ENCODE measurements at regions not wholly inside any gene's neighbourhood (a gene's known extent, or its start where the extent isn't known, plus 50 kb on each side); places are given as distances from the start of the nearest gene placed in this dataset.
"Not testable (repeated sequence)": the region's sequence is repeated elsewhere in the genome, so short reads cannot be mapped to it uniquely, and the experiment has no call there.

DNA sequence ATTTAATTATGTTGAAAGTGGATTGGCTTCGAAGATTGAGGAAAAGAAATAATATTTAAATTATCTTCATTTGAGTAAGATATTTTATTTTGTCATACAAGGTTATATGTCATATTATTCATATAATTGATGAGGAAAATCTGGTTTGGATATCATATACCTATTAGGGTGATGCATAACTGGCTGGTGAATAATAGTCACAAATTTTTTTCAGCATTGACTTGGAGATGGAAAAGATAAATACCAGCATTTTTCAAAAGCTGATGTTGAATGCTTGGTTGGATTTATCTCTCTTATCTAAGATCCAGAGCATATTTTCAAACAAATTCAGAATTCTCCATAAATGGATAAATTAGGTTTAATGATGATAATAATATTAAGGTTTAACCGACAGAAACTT, 93.5 kb upstream of the SLIT2 start:
- H3K27ac Mint-ChIP-seq (ENCODE audit: unreplicated experiment), result no peak overlapping the region
- no peaks in the 10 kb centered on the region for H3K9me3 Mint-ChIP-seq (ENCODE audit: unreplicated experiment)
- no peak for DNase-seq (ENCODE audit: low spot score)
- no peaks in the 10 kb centered on the region for H3K4me1 Mint-ChIP-seq (ENCODE audit: unreplicated experiment)
- no peaks in the 10 kb centered on the region for H3K27me3 Mint-ChIP-seq (ENCODE audit: unreplicated experiment)
- H3K4me3 Mint-ChIP-seq (ENCODE audit: unreplicated experiment), result no peak overlapping the region
- TF ChIP-seq, protein P1, sequence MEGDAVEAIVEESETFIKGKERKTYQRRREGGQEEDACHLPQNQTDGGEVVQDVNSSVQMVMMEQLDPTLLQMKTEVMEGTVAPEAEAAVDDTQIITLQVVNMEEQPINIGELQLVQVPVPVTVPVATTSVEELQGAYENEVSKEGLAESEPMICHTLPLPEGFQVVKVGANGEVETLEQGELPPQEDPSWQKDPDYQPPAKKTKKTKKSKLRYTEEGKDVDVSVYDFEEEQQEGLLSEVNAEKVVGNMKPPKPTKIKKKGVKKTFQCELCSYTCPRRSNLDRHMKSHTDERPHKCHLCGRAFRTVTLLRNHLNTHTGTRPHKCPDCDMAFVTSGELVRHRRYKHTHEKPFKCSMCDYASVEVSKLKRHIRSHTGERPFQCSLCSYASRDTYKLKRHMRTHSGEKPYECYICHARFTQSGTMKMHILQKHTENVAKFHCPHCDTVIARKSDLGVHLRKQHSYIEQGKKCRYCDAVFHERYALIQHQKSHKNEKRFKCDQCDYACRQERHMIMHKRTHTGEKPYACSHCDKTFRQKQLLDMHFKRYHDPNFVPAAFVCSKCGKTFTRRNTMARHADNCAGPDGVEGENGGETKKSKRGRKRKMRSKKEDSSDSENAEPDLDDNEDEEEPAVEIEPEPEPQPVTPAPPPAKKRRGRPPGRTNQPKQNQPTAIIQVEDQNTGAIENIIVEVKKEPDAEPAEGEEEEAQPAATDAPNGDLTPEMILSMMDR (IDR thresholded peaks at IDR 0.05; ENCODE audit: unreplicated experiment), result no peak
- H3K36me3 Mint-ChIP-seq (ENCODE audit: low read depth, unreplicated experiment), result no peaks in the 10 kb centered on the region

DNA sequence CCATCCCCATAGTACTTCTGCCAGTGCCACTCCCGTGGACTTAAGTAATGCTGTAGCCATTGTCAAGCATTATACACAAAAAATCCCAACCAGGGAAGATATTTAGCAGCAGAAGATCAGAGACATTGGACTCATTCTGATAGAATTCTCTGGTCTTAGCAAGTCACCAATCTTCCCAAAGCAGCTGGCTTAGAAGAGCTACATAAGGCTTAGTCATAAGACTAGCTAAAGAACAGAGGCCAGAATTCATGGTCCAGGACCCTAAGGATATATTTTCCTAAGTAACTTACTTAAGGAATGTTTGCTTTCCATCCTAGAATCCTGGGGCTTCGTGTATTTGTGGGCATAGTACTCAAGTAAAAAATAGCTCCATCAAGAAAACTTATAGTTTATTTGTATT, 100.3 kb upstream of the SLIT2 start:
- Mint-ChIP-seq H3K4me1 (ENCODE audit: unreplicated experiment) (no peaks in the 10 kb centered on the region), H3K4me3 (ENCODE audit: unreplicated experiment) (no peak overlapping the region), H3K36me3 (ENCODE audit: low read depth, unreplicated experiment) (no peaks in the 10 kb centered on the region), H3K27ac (ENCODE audit: unreplicated experiment) (no peak overlapping the region), H3K9me3 (ENCODE audit: unreplicated experiment) (no peaks in the 10 kb centered on the region), H3K27me3 (ENCODE audit: unreplicated experiment) (peaks cover 1% of the 10 kb centered on the region)
- no peak for DNase-seq (ENCODE audit: low spot score)
- TF ChIP-seq, protein P1 (IDR thresholded peaks at IDR 0.05; ENCODE audit: unreplicated experiment), result no peak

DNA sequence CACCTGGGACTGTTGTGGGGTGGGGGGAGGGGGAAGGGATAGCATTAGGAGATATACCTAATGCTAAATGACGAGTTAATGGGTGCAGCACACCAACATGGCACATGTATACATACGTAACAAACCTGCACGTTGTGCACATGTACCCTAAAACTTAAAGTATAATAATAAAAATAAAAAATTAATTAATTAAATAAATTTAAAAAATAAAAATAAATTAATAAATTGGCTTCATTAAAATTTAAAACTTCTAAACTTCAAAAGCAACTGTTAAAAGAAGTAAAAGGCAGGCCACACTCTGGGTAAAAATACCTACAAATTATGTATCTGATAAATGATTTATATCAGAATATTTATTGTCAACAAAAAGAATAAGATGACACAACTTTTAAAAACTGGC, 102.6 kb upstream of the SLIT2 start:
- H3K27ac Mint-ChIP-seq (ENCODE audit: unreplicated experiment); H3K27me3 Mint-ChIP-seq (ENCODE audit: unreplicated experiment); H3K9me3 Mint-ChIP-seq (ENCODE audit: unreplicated experiment); DNase-seq (ENCODE audit: low spot score); H3K4me3 Mint-ChIP-seq (ENCODE audit: unreplicated experiment); H3K4me1 Mint-ChIP-seq (ENCODE audit: unreplicated experiment); H3K36me3 Mint-ChIP-seq (ENCODE audit: low read depth, unreplicated experiment): not testable (repeated sequence)

DNA sequence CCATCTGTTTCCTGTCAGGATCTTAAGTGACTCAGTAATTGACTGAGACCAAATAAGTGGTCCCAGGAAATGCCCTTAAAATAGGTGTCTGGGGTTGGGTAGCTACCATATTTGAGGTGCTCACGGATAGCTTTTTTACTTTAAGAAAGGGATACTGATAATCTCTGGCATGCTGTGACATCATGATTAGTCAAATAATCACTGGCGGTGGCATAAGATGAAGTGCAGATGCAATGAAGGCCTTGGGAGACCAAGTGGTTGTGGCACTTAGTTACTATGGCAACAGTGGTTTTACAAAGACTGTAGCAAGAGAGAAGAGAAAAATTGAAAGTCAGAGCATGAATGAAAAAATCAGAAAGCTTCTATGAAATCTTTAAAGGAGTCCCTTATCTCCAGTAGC, 114.5 kb upstream of the SLIT2 start:
- no peaks in the 10 kb centered on the region for H3K27me3 Mint-ChIP-seq (ENCODE audit: unreplicated experiment)
- DNase-seq (ENCODE audit: low spot score), result no peak
- no peaks in the 10 kb centered on the region for H3K36me3 Mint-ChIP-seq (ENCODE audit: low read depth, unreplicated experiment)
- TF ChIP-seq, protein P1 (IDR thresholded peaks at IDR 0.05; ENCODE audit: unreplicated experiment), result no peak
- H3K4me1 Mint-ChIP-seq (ENCODE audit: unreplicated experiment), result no peaks in the 10 kb centered on the region
- H3K27ac Mint-ChIP-seq (ENCODE audit: unreplicated experiment), result no peak overlapping the region
- no peak overlapping the region for H3K4me3 Mint-ChIP-seq (ENCODE audit: unreplicated experiment)
- H3K9me3 Mint-ChIP-seq (ENCODE audit: unreplicated experiment), result no peaks in the 10 kb centered on the region

DNA sequence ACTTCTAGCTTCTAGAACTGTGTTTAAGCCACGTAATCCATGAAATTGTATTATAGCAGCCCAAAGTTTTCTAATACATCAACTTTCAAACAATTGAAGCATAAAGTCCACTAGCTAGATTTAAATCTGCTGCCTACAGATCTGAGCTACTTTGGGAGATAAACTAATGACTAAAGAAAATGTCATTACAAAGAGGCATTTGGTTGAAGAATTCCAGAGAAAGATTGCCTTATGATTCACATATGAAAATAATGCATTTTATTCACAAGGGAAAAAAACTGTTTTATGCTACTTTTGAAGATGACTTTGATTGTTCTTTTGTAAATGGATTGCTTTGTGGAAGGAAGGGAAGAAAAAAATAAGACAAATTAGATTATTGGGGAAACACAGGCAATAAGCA, 124.1 kb upstream of the SLIT2 start:
- Mint-ChIP-seq H3K27ac (ENCODE audit: unreplicated experiment) (no peak overlapping the region), H3K27me3 (ENCODE audit: unreplicated experiment) (no peaks in the 10 kb centered on the region), H3K9me3 (ENCODE audit: unreplicated experiment) (no peaks in the 10 kb centered on the region), H3K36me3 (ENCODE audit: low read depth, unreplicated experiment) (no peaks in the 10 kb centered on the region), H3K4me3 (ENCODE audit: unreplicated experiment) (no peak overlapping the region), H3K4me1 (ENCODE audit: unreplicated experiment) (no peaks in the 10 kb centered on the region)
- TF ChIP-seq, protein P1 (IDR thresholded peaks at IDR 0.05; ENCODE audit: unreplicated experiment), result no peak
- no peak for DNase-seq (ENCODE audit: low spot score)

DNA sequence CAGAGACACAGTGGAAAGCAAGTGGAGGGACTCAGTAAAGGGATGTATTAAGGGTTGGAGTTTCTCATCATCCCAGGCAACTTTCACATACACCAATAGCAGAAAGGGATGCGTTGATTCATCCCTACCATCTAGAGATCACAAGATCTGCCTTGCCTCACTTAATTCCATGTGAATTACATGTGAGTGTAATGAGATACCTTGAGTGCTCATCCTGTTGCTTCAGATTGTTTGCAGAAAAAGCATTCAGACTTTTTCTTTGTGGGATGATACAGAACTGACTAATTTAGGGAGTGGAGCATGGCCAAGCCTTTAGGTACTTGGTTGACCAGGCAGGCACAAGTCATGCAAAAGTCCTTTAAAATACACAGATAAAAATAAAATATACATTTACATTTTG, 124.8 kb upstream of the SLIT2 start:
- Mint-ChIP-seq H3K27me3 (ENCODE audit: unreplicated experiment) (no peaks in the 10 kb centered on the region), H3K4me3 (ENCODE audit: unreplicated experiment) (no peak overlapping the region), H3K36me3 (ENCODE audit: low read depth, unreplicated experiment) (no peaks in the 10 kb centered on the region), H3K9me3 (ENCODE audit: unreplicated experiment) (no peaks in the 10 kb centered on the region), H3K27ac (ENCODE audit: unreplicated experiment) (no peak overlapping the region), H3K4me1 (ENCODE audit: unreplicated experiment) (no peaks in the 10 kb centered on the region)
- TF ChIP-seq, protein P1 (IDR thresholded peaks at IDR 0.05; ENCODE audit: unreplicated experiment), result no peak
- no peak for DNase-seq (ENCODE audit: low spot score)

Data from endothelial cell (in vitro differentiated cells).